NCI-H526 treated with DMSO at 0.1 percent for 48 hours (cell line): ENCODE measurements at regions not wholly inside any gene's neighbourhood (a gene's known extent, or its start where the extent isn't known, plus 50 kb on each side); places are given as distances from the start of the nearest gene placed in this dataset.

Experiments used
- DNase-seq: peaks from one replicate; lab custom pipeline; 2025; lab: John Stamatoyannopoulos, UW

- DNase-seq = no peak
Observed at GRCh38 chr5:93161661-93162654, 419.1 kb downstream of the NR2F1-AS1 start.

- DNase-seq = no peak
Observed at GRCh38 chr5:93158841-93159240, 422.2 kb downstream of the NR2F1-AS1 start.

- no peak for DNase-seq
Observed at GRCh38 chr5:93156566-93156965, 424.5 kb downstream of the NR2F1-AS1 start.

GRCh38 chr5:93154535-93154934, 426.5 kb downstream of the NR2F1-AS1 start:
- DNase-seq = no peak

- no peak for DNase-seq
Observed at GRCh38 chr5:93153461-93153860, 427.6 kb downstream of the NR2F1-AS1 start.

GRCh38 chr5:93151896-93152295, 429.1 kb downstream of the NR2F1-AS1 start:
- DNase-seq = no peak

GRCh38 chr5:93151121-93151520, 429.9 kb downstream of the NR2F1-AS1 start:
- no peak for DNase-seq

GRCh38 chr5:93150311-93151012, 430.6 kb downstream of the NR2F1-AS1 start:
- DNase-seq = no peak

- DNase-seq = no peak
Observed at GRCh38 chr5:93145767-93146166, 435.3 kb downstream of the NR2F1-AS1 start.

- DNase-seq = no peak
Observed at GRCh38 chr5:93145019-93145418, 436.0 kb downstream of the NR2F1-AS1 start.

GRCh38 chr5:93141969-93142368, 439.1 kb downstream of the NR2F1-AS1 start:
- no peak for DNase-seq

- DNase-seq = no peak
Observed at GRCh38 chr5:93130624-93131490, 450.2 kb downstream of the NR2F1-AS1 start.

- peak; percentile 1 for DNase-seq
Observed at GRCh38 chr5:93126634-93127033, 454.4 kb downstream of the NR2F1-AS1 start.

- DNase-seq = no peak
Observed at GRCh38 chr5:93123127-93123526, 457.9 kb downstream of the NR2F1-AS1 start.

GRCh38 chr5:93122446-93122845, 458.6 kb downstream of the NR2F1-AS1 start:
- DNase-seq = no peak

- DNase-seq = no peak
Observed at GRCh38 chr5:93120771-93121170, 460.2 kb downstream of the NR2F1-AS1 start.

- DNase-seq = no peak
Observed at GRCh38 chr5:93120051-93120450, 461.0 kb downstream of the NR2F1-AS1 start.

- DNase-seq = no peak
Observed at GRCh38 chr5:93117751-93118531, 463.1 kb downstream of the NR2F1-AS1 start.

GRCh38 chr5:93107805-93108520, 473.1 kb downstream of the NR2F1-AS1 start:
- no peak for DNase-seq

- no peak for DNase-seq
Observed at GRCh38 chr5:93107141-93107540, 473.9 kb downstream of the NR2F1-AS1 start.

GRCh38 chr5:93101661-93102060, 479.4 kb downstream of the NR2F1-AS1 start:
- no peak for DNase-seq
